Endothelial cell of umbilical vein (primary cell): ENCODE measurements at regions not wholly inside any gene's neighbourhood (a gene's known extent, or its start where the extent isn't known, plus 50 kb on each side); places are given as distances from the start of the nearest gene placed in this dataset.

Source experiments
- BruUV-seq: library from RNA; stranded (reverse); fragments of 400-500 nt; replicated peaks from 2 replicates; lab custom pipeline; 2021; lab: Mats Ljungman, UMichigan
- CTCF ChIA-PET: fragments of 300-600, 350-600 bp; sonication (Branson Sonifier 250); formaldehyde crosslinking; loops from one replicate; lab custom pipeline; 2021; ENCODE audit warnings: antibody characterized with exemption, inconsistent platforms; lab: Charles Lee
- POLR2A ChIA-PET: fragments of 300-600, 350-600 bp; sonication (Branson Sonifier 250); formaldehyde crosslinking; loops from one replicate; lab custom pipeline; 2021; ENCODE audit warnings: antibody characterized with exemption, inconsistent platforms; lab: Charles Lee
- DNase-seq: peaks from one replicate; pipeline ENCODE4 v3.0.0-alpha.2; 2011; ENCODE audit warnings: low read depth, low spot score
- FAIRE-seq: peaks from 2 replicates; lab custom pipeline; 2011; peaks lifted over from hg19 to GRCh38; lab: Jason Lieb, UNC
- H2AFZ ChIP-seq: 2 replicates; pipeline ENCODE4 v1.6.0; 2012; ENCODE audit warnings: low read depth, low read length, control low read depth, inconsistent platforms
- H3K27ac ChIP-seq: 2 replicates; pipeline ENCODE4 v1.5.1; 2011; ENCODE audit warnings: low read depth, mild to moderate bottlenecking, control low read depth, low read length, moderate library complexity; ENCODE audit not compliant: insufficient read depth
- H3K27me3 ChIP-seq, 2 experiments: 2 replicates each; pipeline versions ENCODE4 v1.6.0 to v1.6.1; 2011; ENCODE audit warnings: low read length in 2 of 2, mixed read lengths in 1 of 2; ENCODE audit not compliant: control insufficient read depth in 2 of 2, insufficient read depth in 2 of 2
- H3K36me3 ChIP-seq, 2 experiments: 2 replicates in 1 of 2; 3 replicates in 1 of 2; pipeline ENCODE4 v1.5.1; 2011; ENCODE audit warnings: low read length in 2 of 2, mild to moderate bottlenecking in 1 of 2, moderate library complexity in 1 of 2; ENCODE audit not compliant: control insufficient read depth in 2 of 2, insufficient read depth in 2 of 2; ENCODE audit errors: extremely low read depth in 1 of 2
- H3K4me1 ChIP-seq: 3 replicates; pipeline ENCODE4 v1.5.1; 2011; ENCODE audit warnings: mild to moderate bottlenecking, low read length; ENCODE audit not compliant: control insufficient read depth, insufficient read depth; ENCODE audit errors: extremely low read depth
- H3K4me2 ChIP-seq: 2 replicates; pipeline ENCODE4 v1.6.1; 2011; ENCODE audit warnings: low read length, control low read depth, mixed read lengths; ENCODE audit not compliant: insufficient read depth
- H3K4me3 ChIP-seq, 3 experiments: fragments of 200-600 bp in 1 of 3; sonication (generic), shearing (Covaris generic) in 1 of 3; replicated peaks in 1 of 3; 2 replicates each; pipeline ENCODE4 v1.5.1; 2011 to 2016; ENCODE audit warnings: control low read depth in 3 of 3, low read length in 3 of 3, mild to moderate bottlenecking in 2 of 3, inconsistent platforms in 1 of 3, low read depth in 1 of 3, moderate library complexity in 1 of 3; ENCODE audit not compliant: insufficient read depth in 1 of 3
- H3K79me2 ChIP-seq: 2 replicates; pipeline ENCODE4 v1.6.0; 2012; ENCODE audit warnings: low read length, inconsistent platforms; ENCODE audit not compliant: control insufficient read depth, insufficient read depth
- H3K9ac ChIP-seq: replicated peaks from 2 replicates; pipeline ENCODE3; 2011; ENCODE audit warnings: low read length, control low read depth; ENCODE audit not compliant: insufficient read depth; ENCODE audit errors: extremely low read depth
- H3K9me1 ChIP-seq: replicated peaks from 3 replicates; pipeline ENCODE4 v1.6.0; 2011; ENCODE audit warnings: mild to moderate bottlenecking, low read length; ENCODE audit not compliant: control insufficient read depth, insufficient read depth; ENCODE audit errors: extremely low read depth
- H3K9me3 ChIP-seq: replicated peaks from 2 replicates; pipeline ENCODE4 v1.5.1; 2012; ENCODE audit warnings: low read length, inconsistent platforms; ENCODE audit not compliant: control insufficient read depth, insufficient read depth
- H4K20me1 ChIP-seq: replicated peaks from 2 replicates; pipeline ENCODE3; 2011; ENCODE audit warnings: mild to moderate bottlenecking, low read length; ENCODE audit not compliant: control insufficient read depth, insufficient read depth; ENCODE audit errors: extremely low read depth
- EZH2 ChIP-seq: IDR thresholded peaks from 2 replicates; pipeline ENCODE4 v1.6.1; 2012; ENCODE audit warnings: borderline replicate concordance, low read depth, mild to moderate bottlenecking, moderate library complexity, low read length, inconsistent platforms; ENCODE audit not compliant: severe bottlenecking
- FOS ChIP-seq: IDR thresholded peaks from 2 replicates; pipeline ENCODE4 v1.6.1; 2011; ENCODE audit warnings: mild to moderate bottlenecking, low read length, moderate library complexity, borderline replicate concordance; ENCODE audit not compliant: insufficient read depth
- GATA2 ChIP-seq: IDR thresholded peaks from 2 replicates; pipeline ENCODE4 v1.7.0; 2011; ENCODE audit warnings: low read depth, mild to moderate bottlenecking, moderate library complexity, mixed read lengths, low read length; ENCODE audit not compliant: insufficient read length, insufficient read depth
- JUN ChIP-seq: IDR thresholded peaks from 2 replicates; pipeline ENCODE4 v1.6.1; 2011; ENCODE audit warnings: borderline replicate concordance, low read depth; ENCODE audit not compliant: insufficient read length, insufficient read depth
- MYC ChIP-seq: IDR thresholded peaks from one replicate; pipeline ENCODE4 v1.6.1; 2011; ENCODE audit warnings: mild to moderate bottlenecking, low read depth, low read length
- POLR2A ChIP-seq: IDR thresholded peaks from 2 replicates; pipeline ENCODE4 v1.6.1; 2012; ENCODE audit warnings: low read depth, mild to moderate bottlenecking, control low read depth, low read length
- POLR2AphosphoS5 ChIP-seq: IDR thresholded peaks from 2 replicates; pipeline ENCODE4 v1.6.1; 2012; ENCODE audit warnings: low read depth, mild to moderate bottlenecking, control low read depth, low read length, moderate library complexity; ENCODE audit not compliant: insufficient read depth
- dilution Hi-C: fragments of 300-500 bp; cut with MboI; formaldehyde crosslinking; loops from one replicate; pipeline ENCODE4 v1.15.0; 2019; ENCODE audit warnings: low sequenced_read_pairs; ENCODE audit not compliant: extremely low pct_ligation_motif_present
- intact Hi-C: fragments of 100-400 bp; cut with micrococcal nuclease; formaldehyde crosslinking; loops from one replicate; pipeline ENCODE4 v1.10.0; 2022
- TF ChIP-seq, protein P1 (sequence below), 2 donors: IDR thresholded peaks; 1 replicate in 1 of 2; 2 replicates in 1 of 2; pipeline ENCODE4 v1.5.1; 2011; ENCODE audit warnings: low read length in 2 of 2, mild to moderate bottlenecking in 2 of 2, moderate library complexity in 2 of 2, control low read depth in 1 of 2, inconsistent platforms in 1 of 2, low read depth in 1 of 2; ENCODE audit not compliant: insufficient read depth in 1 of 2; ENCODE audit errors: extremely low read depth in 1 of 2
- TF ChIP-seq, protein P2 (sequence below): IDR thresholded peaks from 2 replicates; pipeline ENCODE4 v1.6.1; 2011; ENCODE audit not compliant: insufficient read depth, insufficient read length

DNA sequence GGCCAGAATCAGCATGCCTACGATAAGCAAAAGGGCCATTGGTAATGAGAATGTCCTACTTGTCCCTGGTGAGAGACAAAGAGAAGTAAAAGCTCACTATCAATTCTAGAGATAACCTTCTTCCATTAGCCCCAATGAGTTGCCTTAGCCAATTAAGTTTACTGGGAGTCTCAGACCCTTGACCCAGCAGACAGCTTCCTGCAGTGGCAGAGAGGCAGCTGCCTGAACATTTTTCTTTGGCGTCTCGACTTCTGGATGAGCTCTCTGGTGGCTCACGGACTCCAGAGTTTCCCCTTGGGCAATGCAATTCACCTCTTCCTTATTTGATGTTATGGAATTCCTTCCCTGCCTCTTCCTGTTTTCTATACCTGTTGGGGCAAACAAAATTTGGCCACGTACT is 1034.4 kb downstream of the NAALADL2 start:
- TF ChIP-seq, protein P1, sequence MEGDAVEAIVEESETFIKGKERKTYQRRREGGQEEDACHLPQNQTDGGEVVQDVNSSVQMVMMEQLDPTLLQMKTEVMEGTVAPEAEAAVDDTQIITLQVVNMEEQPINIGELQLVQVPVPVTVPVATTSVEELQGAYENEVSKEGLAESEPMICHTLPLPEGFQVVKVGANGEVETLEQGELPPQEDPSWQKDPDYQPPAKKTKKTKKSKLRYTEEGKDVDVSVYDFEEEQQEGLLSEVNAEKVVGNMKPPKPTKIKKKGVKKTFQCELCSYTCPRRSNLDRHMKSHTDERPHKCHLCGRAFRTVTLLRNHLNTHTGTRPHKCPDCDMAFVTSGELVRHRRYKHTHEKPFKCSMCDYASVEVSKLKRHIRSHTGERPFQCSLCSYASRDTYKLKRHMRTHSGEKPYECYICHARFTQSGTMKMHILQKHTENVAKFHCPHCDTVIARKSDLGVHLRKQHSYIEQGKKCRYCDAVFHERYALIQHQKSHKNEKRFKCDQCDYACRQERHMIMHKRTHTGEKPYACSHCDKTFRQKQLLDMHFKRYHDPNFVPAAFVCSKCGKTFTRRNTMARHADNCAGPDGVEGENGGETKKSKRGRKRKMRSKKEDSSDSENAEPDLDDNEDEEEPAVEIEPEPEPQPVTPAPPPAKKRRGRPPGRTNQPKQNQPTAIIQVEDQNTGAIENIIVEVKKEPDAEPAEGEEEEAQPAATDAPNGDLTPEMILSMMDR (IDR thresholded peaks at IDR 0.05; ENCODE audit: extremely low read depth in 1 of 2, insufficient read depth in 1 of 2, low read depth in 1 of 2, low read length in 2 of 2) = no peak
- TF ChIP-seq EZH2 (no peak), MYC (no peak), GATA2 (no peak), JUN (no peak), FOS (no peak), POLR2AphosphoS5 (no peak), POLR2A (no peak)
- TF ChIP-seq, protein P2, sequence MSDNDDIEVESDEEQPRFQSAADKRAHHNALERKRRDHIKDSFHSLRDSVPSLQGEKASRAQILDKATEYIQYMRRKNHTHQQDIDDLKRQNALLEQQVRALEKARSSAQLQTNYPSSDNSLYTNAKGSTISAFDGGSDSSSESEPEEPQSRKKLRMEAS = no peak
- FAIRE-seq (no peak), DNase-seq (no peak)
- intact Hi-C loops = no loop called here
- H3K27me3 ChIP-seq = no peaks in the 10 kb centered on the region
- CTCF ChIA-PET = interaction anchor here (1.1 kb wide), 1 partner anchor 24 kb away, joined by 3 read pairs; no protein-coding TSS in a partner anchor
- POLR2A ChIA-PET = no interaction called here
- no peaks in the 10 kb centered on the region for H3K36me3 ChIP-seq
- H3K4me3 ChIP-seq = no peak overlapping the region
- no peak overlapping the region for H3K27ac ChIP-seq
- no TSS peak for BruUV-seq
- no peak overlapping the region for H2AFZ ChIP-seq
- no peaks in the 10 kb centered on the region for H3K9me1 ChIP-seq
- no peaks in the 10 kb centered on the region for H4K20me1 ChIP-seq
- H3K4me2 ChIP-seq = no peak overlapping the region
- no peak overlapping the region for H3K9ac ChIP-seq
- no peaks in the 10 kb centered on the region for H3K79me2 ChIP-seq
- H3K4me1 ChIP-seq = no peaks in the 10 kb centered on the region
- no peaks in the 10 kb centered on the region for H3K9me3 ChIP-seq
- dilution Hi-C loops = no loop called here
